PC-3 (cell line): ENCODE measurements at regions not wholly inside any gene's neighbourhood (a gene's known extent, or its start where the extent isn't known, plus 50 kb on each side); places are given as distances from the start of the nearest gene placed in this dataset.

Experiments used
- ATAC-seq: fragments of 200-7000 bp; cut with Tn5 transposase; 2 replicates; pipeline ENCODE4 v1.9.1; 2020; ENCODE audit warnings: mild to moderate bottlenecking, moderate library complexity
- BruUV-seq: library from RNA; stranded (reverse); fragments of 400-500 nt; replicated peaks from 2 replicates; lab custom pipeline; 2021; lab: Mats Ljungman, UMichigan
- CTCF ChIA-PET: fragments of 300-600 bp; sonication (Branson Sonifier 250); formaldehyde crosslinking; loops from one replicate; lab custom pipeline; 2022; ENCODE audit warnings: antibody characterized with exemption; lab: Charles Lee
- POLR2A ChIA-PET: fragments of 300-600 bp; sonication (Branson Sonifier 250); formaldehyde crosslinking; loops from one replicate; lab custom pipeline; 2022; ENCODE audit warnings: antibody characterized with exemption; ENCODE audit not compliant: unreplicated experiment; lab: Charles Lee
- DNase-seq: peaks from one replicate; pipeline ENCODE4 v3.0.0-alpha.2; 2015
- H2AFZ ChIP-seq: fragments of 300-600 bp; sonication (generic); 2 replicates; pipeline ENCODE4 v1.6.0; 2016; ENCODE audit warnings: antibody characterized with exemption, low read length
- H3F3A ChIP-seq: fragments of 300-600 bp; sonication (generic); one replicate; pipeline ENCODE4 v1.6.0; 2017; ENCODE audit warnings: antibody characterized with exemption, low read length, control low read depth, mild to moderate bottlenecking; ENCODE audit not compliant: unreplicated experiment
- H3K27ac ChIP-seq: fragments of 300-600 bp; sonication (generic); 2 replicates; pipeline ENCODE4 v1.5.1; 2016; ENCODE audit warnings: mild to moderate bottlenecking, low read length
- H3K27me3 ChIP-seq: fragments of 300-600 bp; sonication (generic); 2 replicates; pipeline ENCODE4 v1.6.1; 2016; ENCODE audit warnings: low read length, mixed read lengths
- H3K36me3 ChIP-seq: fragments of 300-600 bp; sonication (generic); 2 replicates; pipeline ENCODE4 v1.6.1; 2016; ENCODE audit warnings: low read depth, mixed run types, low read length, mixed read lengths
- H3K4me1 ChIP-seq: fragments of 300-600 bp; sonication (generic); 2 replicates; pipeline ENCODE4 v1.5.1; 2016; ENCODE audit warnings: low read length; ENCODE audit not compliant: insufficient read depth
- H3K4me2 ChIP-seq: fragments of 300-600 bp; sonication (generic); 2 replicates; pipeline ENCODE4 v1.6.0; 2016; ENCODE audit warnings: low read length
- H3K4me3 ChIP-seq: fragments of 300-600 bp; sonication (generic); 2 replicates; pipeline ENCODE4 v1.5.1; 2016; ENCODE audit warnings: mild to moderate bottlenecking, low read length, mixed read lengths
- H3K79me2 ChIP-seq: fragments of 300-600 bp; sonication (generic); 2 replicates; pipeline ENCODE4 v1.6.1; 2017; ENCODE audit warnings: low read length, mixed read lengths
- H3K9ac ChIP-seq: fragments of 300-600 bp; sonication (generic); 2 replicates; pipeline ENCODE4 v1.6.0; 2016; ENCODE audit warnings: mild to moderate bottlenecking, low read length
- H3K9me2 ChIP-seq: fragments of 300-600 bp; sonication (generic); replicated peaks from 2 replicates; pipeline ENCODE4 v1.6.1; 2016; ENCODE audit warnings: mixed run types, low read length, mixed read lengths
- H3K9me3 ChIP-seq: fragments of 300-600 bp; sonication (generic); 2 replicates; pipeline ENCODE4 v1.6.1; 2016; ENCODE audit warnings: low read length, mixed read lengths
- H4K20me1 ChIP-seq: fragments of 300-600 bp; sonication (generic); 2 replicates; pipeline ENCODE4 v1.6.1; 2016; ENCODE audit warnings: low read length, mixed read lengths
- EZH2 ChIP-seq: fragments of 300-600 bp; sonication (generic); IDR thresholded peaks from one replicate; pipeline ENCODE4 v1.6.1; 2017; ENCODE audit warnings: antibody characterized with exemption, mild to moderate bottlenecking, low read length; ENCODE audit not compliant: unreplicated experiment
- EZH2phosphoT487 ChIP-seq: fragments of 300-600 bp; sonication (generic); IDR thresholded peaks from 2 replicates; pipeline ENCODE4 v1.6.1; 2018; ENCODE audit warnings: mild to moderate bottlenecking, antibody characterized with exemption, low read length, borderline replicate concordance
- intact Hi-C: fragments of 100-400 bp; cut with micrococcal nuclease; formaldehyde crosslinking; loops from 2 replicates; pipeline ENCODE4 v1.9.0; 2023
- TF ChIP-seq, protein P1 (sequence below): fragments of 300-600 bp; sonication (generic); conservative IDR thresholded peaks from 2 replicates; pipeline ENCODE4 v1.5.1; 2017; ENCODE audit warnings: antibody characterized with exemption, low read depth, mild to moderate bottlenecking, low read length

DNA sequence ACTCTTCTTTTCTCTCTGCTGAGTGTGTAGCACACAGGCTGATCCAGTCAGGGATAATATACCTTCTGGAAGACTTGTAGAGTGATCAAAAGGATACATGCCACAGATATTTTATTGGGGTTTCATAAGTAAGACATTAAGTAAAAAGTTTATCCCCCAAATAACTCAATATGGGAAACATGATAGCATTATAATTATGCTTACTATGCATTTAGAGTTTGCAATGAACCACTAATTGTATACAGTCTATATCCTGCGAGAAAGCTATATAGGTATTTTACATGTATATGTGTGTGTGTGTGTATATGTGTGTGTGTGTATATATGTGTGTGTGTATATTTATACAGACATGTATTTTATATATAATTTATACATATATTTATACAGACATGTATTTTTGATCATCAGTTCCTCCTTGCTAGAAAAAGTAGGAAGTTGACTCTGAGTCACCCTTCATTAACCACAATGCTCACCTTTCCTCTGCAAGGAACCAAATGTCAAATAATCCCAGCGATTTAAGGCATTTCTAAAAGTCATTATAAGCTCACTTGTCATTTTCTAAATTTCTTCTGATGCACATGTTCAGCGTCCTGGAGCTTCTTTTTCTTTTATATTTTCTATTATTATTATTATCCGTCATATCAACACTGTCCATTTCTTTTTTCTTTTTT is 312.5 kb upstream of the OBI1 start:
- no TSS peak for BruUV-seq
- no peak overlapping the region for H2AFZ ChIP-seq

DNA sequence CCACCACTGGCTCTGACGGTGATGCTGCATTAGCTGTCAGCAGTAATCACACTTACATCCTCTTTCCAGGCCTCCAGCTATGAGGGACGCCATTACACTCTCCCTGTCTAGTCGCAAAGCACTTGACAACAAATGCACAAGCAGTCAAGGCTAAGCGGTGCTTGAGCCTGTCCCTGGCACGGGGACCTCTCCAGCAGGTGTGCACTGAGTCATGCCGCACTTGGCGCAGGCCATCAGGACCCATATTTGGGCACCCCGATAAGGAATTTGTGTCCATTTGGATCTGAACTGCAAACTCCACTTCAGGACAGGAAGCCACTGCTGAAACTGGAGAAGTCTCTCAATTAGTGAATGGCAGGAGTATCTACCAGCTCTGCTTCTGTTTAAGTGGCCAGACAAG is 301.9 kb upstream of the OBI1 start:
- intact Hi-C loops, result no loop called here
- Histone ChIP-seq H3K36me3 (no peaks in the 10 kb centered on the region), H2AFZ (no peak overlapping the region), H3K79me2 (no peaks in the 10 kb centered on the region), H3K4me2 (no peak overlapping the region), H3K4me1 (no peaks in the 10 kb centered on the region), H3K4me3 (no peak overlapping the region), H3K9ac (no peak overlapping the region), H3K9me2 (no peaks in the 10 kb centered on the region), H3K9me3 (no peaks in the 10 kb centered on the region), H3K27me3 (no peaks in the 10 kb centered on the region; the same call in 1 of the 2 replicates), H3F3A (no peaks in the 10 kb centered on the region), H3K27ac (no peak overlapping the region), H4K20me1 (no peaks in the 10 kb centered on the region)
- CTCF ChIA-PET, result no interaction called here
- ATAC-seq (no peak), DNase-seq (no peak)
- BruUV-seq, result no TSS peak
- POLR2A ChIA-PET, result no interaction called here
- TF ChIP-seq EZH2phosphoT487 (no peak), EZH2 (no peak)
- TF ChIP-seq, protein P1, sequence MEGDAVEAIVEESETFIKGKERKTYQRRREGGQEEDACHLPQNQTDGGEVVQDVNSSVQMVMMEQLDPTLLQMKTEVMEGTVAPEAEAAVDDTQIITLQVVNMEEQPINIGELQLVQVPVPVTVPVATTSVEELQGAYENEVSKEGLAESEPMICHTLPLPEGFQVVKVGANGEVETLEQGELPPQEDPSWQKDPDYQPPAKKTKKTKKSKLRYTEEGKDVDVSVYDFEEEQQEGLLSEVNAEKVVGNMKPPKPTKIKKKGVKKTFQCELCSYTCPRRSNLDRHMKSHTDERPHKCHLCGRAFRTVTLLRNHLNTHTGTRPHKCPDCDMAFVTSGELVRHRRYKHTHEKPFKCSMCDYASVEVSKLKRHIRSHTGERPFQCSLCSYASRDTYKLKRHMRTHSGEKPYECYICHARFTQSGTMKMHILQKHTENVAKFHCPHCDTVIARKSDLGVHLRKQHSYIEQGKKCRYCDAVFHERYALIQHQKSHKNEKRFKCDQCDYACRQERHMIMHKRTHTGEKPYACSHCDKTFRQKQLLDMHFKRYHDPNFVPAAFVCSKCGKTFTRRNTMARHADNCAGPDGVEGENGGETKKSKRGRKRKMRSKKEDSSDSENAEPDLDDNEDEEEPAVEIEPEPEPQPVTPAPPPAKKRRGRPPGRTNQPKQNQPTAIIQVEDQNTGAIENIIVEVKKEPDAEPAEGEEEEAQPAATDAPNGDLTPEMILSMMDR, result no peak

More for the DNA sequence above, 312.5 kb upstream of the OBI1 start:
- H4K20me1 ChIP-seq, result no peaks in the 10 kb centered on the region
- ChIA-PET CTCF (no interaction called here), POLR2A (no interaction called here)
- H3K9me2 ChIP-seq, result no peaks in the 10 kb centered on the region
- H3K27ac ChIP-seq, result no peak overlapping the region
- ATAC-seq (no peak), DNase-seq (peak; percentile 36)
- no peak overlapping the region for H3K4me2 ChIP-seq
- no peaks in the 10 kb centered on the region for H3K27me3 ChIP-seq
- H3K36me3 ChIP-seq, result no peaks in the 10 kb centered on the region
- intact Hi-C loops, result no loop called here
- H3K9me3 ChIP-seq, result no peaks in the 10 kb centered on the region
- H3K4me1 ChIP-seq, result no peaks in the 10 kb centered on the region
- no peaks in the 10 kb centered on the region for H3K79me2 ChIP-seq
- no peak overlapping the region for H3K9ac ChIP-seq
- no peak overlapping the region for H3K4me3 ChIP-seq
- TF ChIP-seq, protein P1, result no peak
- no peak for TF ChIP-seq EZH2phosphoT487
- no peak for TF ChIP-seq EZH2
- no peaks in the 10 kb centered on the region for H3F3A ChIP-seq

DNA sequence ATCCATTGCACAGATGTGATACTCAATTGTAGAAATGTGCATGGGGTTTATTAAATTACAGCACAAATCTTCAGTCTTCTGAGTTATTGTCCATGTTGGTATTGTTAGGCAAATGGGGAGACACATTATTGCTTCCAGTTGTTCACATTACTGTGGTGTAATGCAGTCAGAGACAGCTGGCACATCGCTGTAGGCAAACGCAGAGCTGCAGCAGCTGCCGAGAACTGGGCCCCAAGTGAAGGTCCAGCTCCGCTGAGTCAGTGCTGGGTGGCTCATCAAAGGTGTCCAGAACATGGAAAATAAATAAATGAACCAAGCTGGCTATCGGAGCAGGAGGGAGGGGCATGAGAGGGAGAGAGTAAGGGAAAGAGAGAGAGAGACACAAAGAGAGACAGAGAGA is 299.1 kb upstream of the OBI1 start:
- Histone ChIP-seq H3K27me3 (peaks cover 16% of the 10 kb centered on the region), H3K27ac (no peak overlapping the region), H3K4me1 (no peaks in the 10 kb centered on the region), H2AFZ (no peak overlapping the region), H3K9ac (no peak overlapping the region), H3K36me3 (no peaks in the 10 kb centered on the region), H3K79me2 (no peaks in the 10 kb centered on the region), H3K4me2 (no peak overlapping the region), H3K9me3 (no peaks in the 10 kb centered on the region), H4K20me1 (no peaks in the 10 kb centered on the region), H3F3A (no peaks in the 10 kb centered on the region), H3K9me2 (no peaks in the 10 kb centered on the region), H3K4me3 (no peak overlapping the region)
- CTCF ChIA-PET, result no interaction called here
- DNase-seq (no peak), ATAC-seq (no peak)
- no TSS peak for BruUV-seq
- TF ChIP-seq EZH2phosphoT487, result no peak
- TF ChIP-seq, protein P1, result no peak
- no peak for TF ChIP-seq EZH2
- intact Hi-C loops, result no loop called here
- POLR2A ChIA-PET, result no interaction called here
